Neuronal stem cell (in vitro differentiated cells): ENCODE measurements at regions not wholly inside any gene's neighbourhood (a gene's known extent, or its start where the extent isn't known, plus 50 kb on each side); places are given as distances from the start of the nearest gene placed in this dataset.

ENCODE experiments used
- DNase-seq: peaks from one replicate; pipeline ENCODE4 v3.0.0-alpha.2; 2013; ENCODE audit warnings: low spot score
- H2AFZ ChIP-seq: one replicate; pipeline ENCODE4 v1.6.1; 2013; ENCODE audit warnings: mild to moderate bottlenecking, low read length, inconsistent platforms
- H2AK5ac ChIP-seq: 2 replicates; pipeline ENCODE4 v1.6.1; 2013; ENCODE audit warnings: low read depth, mild to moderate bottlenecking, inconsistent platforms, low read length, moderate library complexity, mixed read lengths
- H2BK120ac ChIP-seq: 2 replicates; pipeline ENCODE4 v1.6.1; 2013; ENCODE audit warnings: low read depth, mild to moderate bottlenecking, inconsistent platforms, low read length, moderate library complexity, mixed read lengths
- H2BK12ac ChIP-seq: one replicate; pipeline ENCODE4 v1.6.1; 2013; ENCODE audit warnings: low read length, inconsistent platforms
- H2BK15ac ChIP-seq: 2 replicates; pipeline ENCODE4 v1.6.1; 2013; ENCODE audit warnings: mild to moderate bottlenecking, low read length, inconsistent platforms, mixed read lengths
- H2BK5ac ChIP-seq: one replicate; pipeline ENCODE4 v1.6.1; 2013; ENCODE audit warnings: inconsistent platforms, mild to moderate bottlenecking, low read length, moderate library complexity
- H3K14ac ChIP-seq: one replicate; pipeline ENCODE4 v1.6.1; 2013; ENCODE audit warnings: low read length, inconsistent platforms
- H3K18ac ChIP-seq: 2 replicates; pipeline ENCODE4 v1.6.1; 2013; ENCODE audit warnings: low read length, inconsistent platforms
- H3K23ac ChIP-seq: 2 replicates; pipeline ENCODE4 v1.6.1; 2013; ENCODE audit warnings: low read depth, mild to moderate bottlenecking, mixed read lengths, low read length, inconsistent platforms; ENCODE audit not compliant: poor library complexity
- H3K27ac ChIP-seq: replicated peaks from 3 replicates; pipeline ENCODE4 v1.5.1; 2013; ENCODE audit warnings: low read length, inconsistent platforms
- H3K27me3 ChIP-seq, 3 experiments: 2 replicates each; pipeline ENCODE4 v1.6.1; 2013; ENCODE audit warnings: low read length in 3 of 3, mild to moderate bottlenecking in 2 of 3, inconsistent platforms in 1 of 3, low read depth in 1 of 3, mixed read lengths in 1 of 3, moderate library complexity in 1 of 3; ENCODE audit not compliant: control insufficient read depth in 3 of 3, insufficient read depth in 3 of 3
- H3K36me3 ChIP-seq, 2 donors: replicated peaks in 1 of 2; 2 replicates each; pipeline ENCODE4 v1.6.1; 2013; ENCODE audit warnings: low read length in 2 of 2; ENCODE audit not compliant: control insufficient read depth in 2 of 2, insufficient read depth in 2 of 2
- H3K4ac ChIP-seq: 2 replicates; pipeline ENCODE4 v1.6.1; 2013; ENCODE audit warnings: inconsistent platforms, mild to moderate bottlenecking, low read length, moderate library complexity
- H3K4me1 ChIP-seq, 2 donors: 1 replicate in 1 of 2; 2 replicates in 1 of 2; pipeline ENCODE4 v1.6.1; 2013; ENCODE audit warnings: low read length in 2 of 2, low read depth in 1 of 2; ENCODE audit not compliant: control insufficient read depth in 2 of 2, insufficient read depth in 1 of 2
- H3K4me2 ChIP-seq: one replicate; pipeline ENCODE4 v1.6.1; 2013; ENCODE audit warnings: mild to moderate bottlenecking, low read length, inconsistent platforms; ENCODE audit not compliant: insufficient read depth, poor library complexity, severe bottlenecking
- H3K4me3 ChIP-seq, 2 donors: 2 replicates each; pipeline ENCODE4 v1.5.1; 2013; ENCODE audit warnings: low read length in 2 of 2, mild to moderate bottlenecking in 2 of 2, inconsistent platforms in 1 of 2, moderate library complexity in 1 of 2
- H3K79me1 ChIP-seq: one replicate; pipeline ENCODE4 v1.6.1; 2013; ENCODE audit warnings: low read depth, mild to moderate bottlenecking, inconsistent platforms, low read length, moderate library complexity
- H3K9ac ChIP-seq: one replicate; pipeline ENCODE4 v1.6.1; 2013; ENCODE audit warnings: mild to moderate bottlenecking, low read depth, low read length, inconsistent platforms; ENCODE audit not compliant: poor library complexity
- H3K9me3 ChIP-seq, 2 donors: replicated peaks in 1 of 2; 2 replicates each; pipeline versions ENCODE3 to v1.6.1; 2013; ENCODE audit warnings: low read length in 2 of 2, mild to moderate bottlenecking in 2 of 2, inconsistent platforms in 1 of 2, low read depth in 1 of 2, mixed read lengths in 1 of 2, moderate library complexity in 1 of 2; ENCODE audit not compliant: control insufficient read depth in 2 of 2, insufficient read depth in 1 of 2
- H4K8ac ChIP-seq: one replicate; pipeline ENCODE4 v1.6.1; 2013; ENCODE audit warnings: low read depth, mild to moderate bottlenecking, inconsistent platforms, low read length, moderate library complexity
- H4K91ac ChIP-seq: one replicate; pipeline ENCODE4 v1.6.1; 2013; ENCODE audit warnings: low read length, low read depth, mild to moderate bottlenecking, inconsistent platforms; ENCODE audit not compliant: poor library complexity
- WGBS, 2 donors: extraction: QIAGEN DNeasy Blood & Tissue Kit; methylation state at CpG; one replicate each; pipeline ENCODE4 v1.1.7; 2013; ENCODE audit warnings: missing lambda C conversion rate in 2 of 2, mixed read lengths in 1 of 2; ENCODE audit not compliant: insufficient read length in 2 of 2, insufficient replicate concordance in 1 of 2; ENCODE audit errors: extremely low coverage in 2 of 2; 5-methylcytosine and 5-hydroxymethylcytosine counted together

GRCh38 chr14:83462759-83463158 is 1929.1 kb upstream of the SEL1L start:
- H2BK12ac ChIP-seq, result no peak overlapping the region
- H3K14ac ChIP-seq, result no peak overlapping the region
- no peak for DNase-seq
- no peak overlapping the region for H2BK15ac ChIP-seq
- no peak overlapping the region for H3K18ac ChIP-seq
- H3K4ac ChIP-seq, result no peak overlapping the region
- H3K23ac ChIP-seq, result no peak overlapping the region
- no peak overlapping the region for H4K91ac ChIP-seq
- H2BK5ac ChIP-seq, result no peak overlapping the region
- WGBS, 2 donors, result no CpG with 5 or more reads among the region's 3 CpGs
- no peak overlapping the region for H3K4me2 ChIP-seq
- no peak overlapping the region for H3K9ac ChIP-seq
- H3K36me3 ChIP-seq, result no peaks in the 10 kb centered on the region
- H4K8ac ChIP-seq, result no peak overlapping the region
- H3K9me3 ChIP-seq, result peaks cover 0 to 7% of the 10 kb centered on the region in 2 donors
- no peaks in the 10 kb centered on the region for H3K79me1 ChIP-seq
- no peak overlapping the region for H3K4me3 ChIP-seq
- H2AK5ac ChIP-seq, result no peak overlapping the region
- no peaks in the 10 kb centered on the region for H3K4me1 ChIP-seq
- H2AFZ ChIP-seq, result no peak overlapping the region
- no peak overlapping the region for H3K27ac ChIP-seq
- no peaks in the 10 kb centered on the region for H3K27me3 ChIP-seq
- no peak overlapping the region for H2BK120ac ChIP-seq

DNA sequence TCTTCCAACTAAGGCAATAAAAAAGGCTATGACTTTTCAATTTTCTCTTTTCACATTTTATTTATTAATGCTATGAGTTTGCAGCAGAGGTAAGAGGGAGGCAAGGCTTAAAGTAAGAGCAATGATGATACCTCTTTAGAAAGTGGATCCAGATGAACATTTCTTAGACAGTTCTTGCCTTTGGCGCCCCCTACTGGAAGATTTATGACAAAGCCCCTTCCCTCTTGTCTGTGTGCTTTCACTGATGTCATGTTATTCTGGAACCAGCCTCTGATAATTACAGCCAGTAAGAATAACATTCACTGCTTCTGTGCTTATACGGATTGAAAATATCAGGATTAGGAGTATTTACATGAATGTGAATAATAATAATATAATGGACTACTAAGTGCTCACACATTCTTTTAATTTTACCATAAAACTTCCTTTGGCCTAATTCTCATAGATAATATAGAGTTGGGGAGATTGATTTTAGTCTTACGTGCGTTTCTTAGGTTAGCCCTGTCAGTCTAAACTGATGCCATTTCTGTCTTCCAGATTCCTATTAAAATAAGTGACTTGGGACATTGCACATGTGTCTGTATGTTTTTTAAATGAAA is 1929.9 kb upstream of the SEL1L start:
- no peak overlapping the region for H4K8ac ChIP-seq
- H2BK12ac ChIP-seq, result no peak overlapping the region
- WGBS, 2 donors, result no CpG with 5 or more reads among the region's 4 CpGs

GRCh38 chr14:83467811-83468210 is 1934.2 kb upstream of the SEL1L start:
- no CpG with 5 or more reads among the region's 3 CpGs for WGBS, 2 donors
- no peak overlapping the region for H3K4me3 ChIP-seq
- H2AFZ ChIP-seq, result no peak overlapping the region
- H3K18ac ChIP-seq, result no peak overlapping the region
- no peaks in the 10 kb centered on the region for H3K4me1 ChIP-seq
- H4K91ac ChIP-seq, result no peak overlapping the region
- no peak for DNase-seq
- no peaks in the 10 kb centered on the region for H3K27me3 ChIP-seq
- H3K27ac ChIP-seq, result no peak overlapping the region
- no peak overlapping the region for H3K4me2 ChIP-seq
- H3K14ac ChIP-seq, result no peak overlapping the region
- no peaks in the 10 kb centered on the region for H3K9me3 ChIP-seq
- no peak overlapping the region for H3K9ac ChIP-seq
- H2BK12ac ChIP-seq, result no peak overlapping the region
- H3K4ac ChIP-seq, result no peak overlapping the region
- H3K36me3 ChIP-seq, result no peaks in the 10 kb centered on the region
- no peak overlapping the region for H2BK15ac ChIP-seq
- no peak overlapping the region for H2BK5ac ChIP-seq
- no peak overlapping the region for H2AK5ac ChIP-seq
- no peak overlapping the region for H4K8ac ChIP-seq
- H3K23ac ChIP-seq, result no peak overlapping the region
- no peaks in the 10 kb centered on the region for H3K79me1 ChIP-seq
- H2BK120ac ChIP-seq, result no peak overlapping the region

More for the DNA sequence above, 1929.9 kb upstream of the SEL1L start:
- Histone ChIP-seq H2AFZ (no peak overlapping the region), H3K27ac (no peak overlapping the region), H3K79me1 (no peaks in the 10 kb centered on the region), H3K4me2 (no peak overlapping the region), H3K14ac (no peak overlapping the region), H2BK120ac (no peak overlapping the region), H3K23ac (no peak overlapping the region), H3K9ac (no peak overlapping the region), H3K4ac (no peak overlapping the region), H3K36me3 (no peaks in the 10 kb centered on the region), H3K9me3 (peaks cover 0 to 7% of the 10 kb centered on the region in 2 donors), H3K18ac (no peak overlapping the region), H3K4me3 (no peak overlapping the region), H2AK5ac (no peak overlapping the region), H3K4me1 (no peaks in the 10 kb centered on the region), H2BK15ac (no peak overlapping the region), H3K27me3 (no peaks in the 10 kb centered on the region), H2BK5ac (no peak overlapping the region), H4K91ac (no peak overlapping the region)
- DNase-seq, result peak; percentile 52

DNA sequence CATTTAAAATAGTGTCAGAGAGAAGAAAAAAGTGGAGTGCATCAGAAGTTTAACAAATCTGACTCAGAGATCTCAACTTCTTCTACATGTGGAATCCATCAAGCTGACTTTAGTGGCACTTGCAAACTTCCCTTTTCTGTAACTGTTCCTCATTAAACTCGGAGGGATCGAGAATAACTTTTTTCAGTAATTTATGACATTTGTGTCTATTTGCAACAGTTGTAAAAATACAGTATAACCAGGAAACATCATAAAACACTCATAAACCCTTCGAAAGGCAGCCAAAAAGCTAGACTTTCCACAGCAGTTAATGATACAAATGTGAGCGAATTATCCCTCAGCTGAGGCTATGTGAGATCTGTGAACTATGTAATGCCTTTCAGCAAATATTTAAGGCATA is 1936.8 kb upstream of the SEL1L start:
- H3K4ac ChIP-seq, result no peak overlapping the region
- no peak overlapping the region for H3K27ac ChIP-seq
- no peak overlapping the region for H2AK5ac ChIP-seq
- H3K79me1 ChIP-seq, result no peaks in the 10 kb centered on the region
- WGBS, 2 donors, result no CpG with 5 or more reads among the region's 4 CpGs
- no peaks in the 10 kb centered on the region for H3K36me3 ChIP-seq
- no peak overlapping the region for H4K91ac ChIP-seq
- no peak overlapping the region for H3K14ac ChIP-seq
- no peak overlapping the region for H2BK12ac ChIP-seq
- H3K4me2 ChIP-seq, result no peak overlapping the region
- H3K4me1 ChIP-seq, result no peaks in the 10 kb centered on the region
- no peak overlapping the region for H2BK5ac ChIP-seq
- no peak overlapping the region for H4K8ac ChIP-seq
- no peak overlapping the region for H3K23ac ChIP-seq
- no peak overlapping the region for H3K18ac ChIP-seq
- H2BK120ac ChIP-seq, result no peak overlapping the region
- no peak overlapping the region for H3K9ac ChIP-seq
- H2BK15ac ChIP-seq, result no peak overlapping the region
- H3K27me3 ChIP-seq, result no peaks in the 10 kb centered on the region
- no peak for DNase-seq
- H3K9me3 ChIP-seq, result no peaks in the 10 kb centered on the region
- H2AFZ ChIP-seq, result no peak overlapping the region
- no peak overlapping the region for H3K4me3 ChIP-seq
